IMR-90 (cell line): ENCODE measurements at regions not wholly inside any gene's neighbourhood (a gene's known extent, or its start where the extent isn't known, plus 50 kb on each side); places are given as distances from the start of the nearest gene placed in this dataset.

Source experiments
- ATAC-seq: fragments of 200-7000 bp; cut with Tn5 transposase; 2 replicates; pipeline ENCODE4 v1.9.1; 2020; ENCODE audit warnings: low read depth, mild to moderate bottlenecking, moderate library complexity
- BruUV-seq: library from RNA; stranded (reverse); fragments of 400-500 nt; replicated peaks from 2 replicates; lab custom pipeline; 2021; lab: Mats Ljungman, UMichigan
- CTCF ChIA-PET: fragments of 300-600 bp; formaldehyde crosslinking; extraction: SDS; loops from one replicate; lab custom pipeline; 2021; ENCODE audit warnings: antibody characterized with exemption; lab: Yijun Ruan, JAX
- POLR2A ChIA-PET: fragments of 300-600 bp; sonication (Branson Sonifier 250); formaldehyde crosslinking; loops from one replicate; lab custom pipeline; 2022; ENCODE audit warnings: antibody characterized with exemption; ENCODE audit not compliant: unreplicated experiment; lab: Charles Lee
- DNase-seq: peaks from one replicate; pipeline ENCODE4 v3.0.0; 2013
- H2AFZ ChIP-seq: replicated peaks from 2 replicates; pipeline ENCODE3; 2013; ENCODE audit warnings: low read length, mild to moderate bottlenecking; ENCODE audit not compliant: poor library complexity
- H2AK5ac ChIP-seq: 2 replicates; pipeline ENCODE4 v1.6.1; 2013; ENCODE audit warnings: low read depth, low read length, inconsistent platforms
- H2AK9ac ChIP-seq: replicated peaks from 2 replicates; pipeline ENCODE3; 2013; ENCODE audit warnings: mild to moderate bottlenecking, low read depth, low read length, moderate library complexity; ENCODE audit not compliant: poor library complexity
- H2BK120ac ChIP-seq: 2 replicates; pipeline ENCODE4 v1.6.1; 2013; ENCODE audit warnings: low read depth, low read length, inconsistent platforms
- H2BK15ac ChIP-seq: 3 replicates; pipeline ENCODE4 v1.6.1; 2013; ENCODE audit warnings: low read depth, low read length, inconsistent platforms
- H2BK20ac ChIP-seq: 2 replicates; pipeline ENCODE4 v1.6.1; 2013; ENCODE audit warnings: low read depth, mild to moderate bottlenecking, inconsistent platforms, low read length, moderate library complexity
- H2BK5ac ChIP-seq: 2 replicates; pipeline ENCODE4 v1.6.1; 2013; ENCODE audit warnings: mild to moderate bottlenecking, low read depth, low read length, inconsistent platforms; ENCODE audit not compliant: poor library complexity, severe bottlenecking
- H3K14ac ChIP-seq: replicated peaks from 2 replicates; pipeline ENCODE4 v1.6.1; 2013; ENCODE audit warnings: low read depth, low read length, inconsistent platforms
- H3K18ac ChIP-seq: 2 replicates; pipeline ENCODE4 v1.6.1; 2013; ENCODE audit warnings: low read depth, low read length, control low read depth
- H3K23ac ChIP-seq: 2 replicates; pipeline ENCODE4 v1.6.1; 2013; ENCODE audit warnings: low read depth, low read length, inconsistent platforms
- H3K27ac ChIP-seq: 2 replicates; pipeline ENCODE4 v1.5.1; 2013; ENCODE audit warnings: mild to moderate bottlenecking, control low read depth, low read length; ENCODE audit not compliant: insufficient read depth
- H3K27me3 ChIP-seq: 2 replicates; pipeline ENCODE4 v1.6.1; 2013; ENCODE audit warnings: low read length; ENCODE audit not compliant: control insufficient read depth, insufficient read depth
- H3K36me3 ChIP-seq: 2 replicates; pipeline ENCODE4 v1.6.1; 2013; ENCODE audit warnings: low read length, mixed read lengths; ENCODE audit not compliant: control insufficient read depth, insufficient read depth
- H3K4ac ChIP-seq: 2 replicates; pipeline ENCODE4 v1.6.1; 2013; ENCODE audit warnings: low read depth, low read length, inconsistent platforms
- H3K4me1 ChIP-seq: 2 replicates; pipeline ENCODE4 v1.6.1; 2013; ENCODE audit warnings: low read length, mixed read lengths; ENCODE audit not compliant: control insufficient read depth, insufficient read depth
- H3K4me2 ChIP-seq: 2 replicates; pipeline ENCODE4 v1.6.1; 2013; ENCODE audit warnings: low read depth, mild to moderate bottlenecking, control low read depth, low read length, moderate library complexity
- H3K4me3 ChIP-seq: 2 replicates; pipeline ENCODE4 v1.5.1; 2013; ENCODE audit warnings: low read depth, mild to moderate bottlenecking, control low read depth, low read length, moderate library complexity; ENCODE audit not compliant: insufficient read depth
- H3K56ac ChIP-seq: 2 replicates; pipeline ENCODE4 v1.6.1; 2013; ENCODE audit warnings: low read length, inconsistent platforms; ENCODE audit not compliant: insufficient read depth; ENCODE audit errors: extremely low read depth
- H3K79me1 ChIP-seq, 2 experiments: 2 replicates each; pipeline ENCODE4 v1.6.1; 2013; ENCODE audit warnings: low read length in 2 of 2, inconsistent platforms in 1 of 2, low read depth in 1 of 2
- H3K9ac ChIP-seq: 2 replicates; pipeline ENCODE4 v1.6.1; 2013; ENCODE audit warnings: low read depth, low read length, control low read depth
- H3K9me1 ChIP-seq: 2 replicates; pipeline ENCODE4 v1.6.1; 2013; ENCODE audit warnings: low read length, inconsistent platforms; ENCODE audit not compliant: insufficient read depth
- H3K9me3 ChIP-seq: 2 replicates; pipeline ENCODE4 v1.6.1; 2013; ENCODE audit warnings: low read length; ENCODE audit not compliant: control insufficient read depth, insufficient read depth
- H4K20me1 ChIP-seq: 2 replicates; pipeline ENCODE4 v1.6.1; 2013; ENCODE audit warnings: low read length, inconsistent platforms; ENCODE audit not compliant: insufficient read depth
- H4K5ac ChIP-seq: 2 replicates; pipeline ENCODE4 v1.6.1; 2013; ENCODE audit warnings: mild to moderate bottlenecking, low read depth, low read length, control low read depth
- H4K8ac ChIP-seq, 2 experiments: 2 replicates each; pipeline ENCODE4 v1.6.1; 2013; ENCODE audit warnings: low read depth in 2 of 2, low read length in 2 of 2, control low read depth in 1 of 2, inconsistent platforms in 1 of 2
- H4K91ac ChIP-seq: 2 replicates; pipeline ENCODE4 v1.6.1; 2013; ENCODE audit warnings: low read depth, low read length, inconsistent platforms; ENCODE audit not compliant: insufficient read depth
- BHLHE40 ChIP-seq: fragments of 150-350 bp; IDR thresholded peaks from 2 replicates; pipeline ENCODE4 v1.6.1; 2016; ENCODE audit warnings: mild to moderate bottlenecking, low read depth, low read length
- CEBPB ChIP-seq: IDR thresholded peaks from 2 replicates; pipeline ENCODE4 v1.6.1; 2012; ENCODE audit warnings: low read depth, low read length, improper control_type of control experiment
- CHD1 ChIP-seq: IDR thresholded peaks from 2 replicates; pipeline ENCODE4 v1.6.1; 2012; ENCODE audit warnings: low read depth, low read length, improper control_type of control experiment
- CTCF ChIP-seq: conservative IDR thresholded peaks from 2 replicates; pipeline ENCODE4 v1.5.1; 2012; ENCODE audit warnings: mild to moderate bottlenecking, low read depth, low read length, improper control_type of control experiment
- ELK1 ChIP-seq: fragments of 150-350 bp; IDR thresholded peaks from 2 replicates; pipeline ENCODE4 v1.6.1; 2016; ENCODE audit warnings: low read depth, mild to moderate bottlenecking, low read length, moderate library complexity, borderline replicate concordance
- FOS ChIP-seq: fragments of 150-350 bp; IDR thresholded peaks from 2 replicates; pipeline ENCODE4 v1.6.1; 2016; ENCODE audit warnings: low read depth, low read length
- MAFK ChIP-seq: IDR thresholded peaks from 2 replicates; pipeline ENCODE4 v1.6.1; 2012; ENCODE audit warnings: low read depth, low read length, improper control_type of control experiment
- MAZ ChIP-seq: IDR thresholded peaks from 2 replicates; pipeline ENCODE4 v1.6.1; 2012; ENCODE audit warnings: low read depth, mild to moderate bottlenecking, low read length, improper control_type of control experiment, moderate library complexity, borderline replicate concordance
- MXI1 ChIP-seq: IDR thresholded peaks from 2 replicates; pipeline ENCODE4 v1.6.1; 2012; ENCODE audit warnings: low read depth, mild to moderate bottlenecking, low read length, moderate library complexity, borderline replicate concordance
- NFE2L2 ChIP-seq: fragments of 150-350 bp; IDR thresholded peaks from 2 replicates; pipeline ENCODE4 v1.6.1; 2016; ENCODE audit warnings: low read depth, mild to moderate bottlenecking, low read length
- POLR2A ChIP-seq: IDR thresholded peaks from 2 replicates; pipeline ENCODE4 v1.6.1; 2012; ENCODE audit warnings: mild to moderate bottlenecking, low read depth, low read length
- RAD21 ChIP-seq: IDR thresholded peaks from 2 replicates; pipeline ENCODE4 v1.6.1; 2012; ENCODE audit warnings: low read length, improper control_type of control experiment
- RCOR1 ChIP-seq: IDR thresholded peaks from 2 replicates; pipeline ENCODE4 v1.6.1; 2012; ENCODE audit warnings: mild to moderate bottlenecking, low read length, improper control_type of control experiment; ENCODE audit not compliant: insufficient replicate concordance
- RFX5 ChIP-seq: IDR thresholded peaks from 2 replicates; pipeline ENCODE4 v1.8.0; 2012; ENCODE audit warnings: low read depth, mild to moderate bottlenecking, low read length, moderate library complexity
- SMC3 ChIP-seq: fragments of 150-350 bp; IDR thresholded peaks from 2 replicates; pipeline ENCODE4 v1.6.1; 2016; ENCODE audit warnings: low read depth, mild to moderate bottlenecking, antibody characterized with exemption, low read length, moderate library complexity
- USF2 ChIP-seq: fragments of 150-350 bp; IDR thresholded peaks from 2 replicates; pipeline ENCODE4 v1.6.1; 2017; ENCODE audit warnings: mild to moderate bottlenecking, antibody characterized with exemption, low read length, low read depth
- WGBS, 2 experiments: methylation state at CpG; one replicate each; pipeline versions ENCODE4 v1.1.5 to v1.1.7; 2013; ENCODE audit warnings: missing lambda C conversion rate in 2 of 2; ENCODE audit not compliant: insufficient read length in 1 of 2; ENCODE audit errors: extremely low coverage in 2 of 2; 5-methylcytosine and 5-hydroxymethylcytosine counted together
- dilution Hi-C: fragments of 300-500 bp; cut with HindIII; formaldehyde crosslinking; loops from one replicate; pipeline ENCODE4 v1.14.3; 2018; ENCODE audit warnings: low sequenced_read_pairs; ENCODE audit not compliant: unreplicated experiment
- in situ Hi-C: fragments of 300-500 bp; cut with MboI; formaldehyde crosslinking; loops from 3 replicates; pipeline ENCODE4 v1.14.3; 2019; ENCODE audit warnings: low sequenced_read_pairs, inconsistent platforms, mixed read lengths
- intact Hi-C: fragments of 100-400 bp; cut with micrococcal nuclease; formaldehyde crosslinking; loops from 2 replicates; pipeline ENCODE4 v1.10.0; 2022

GRCh38 chr3:137948400-137949072 is 61.4 kb upstream of the CLDN18 start:
- intact Hi-C loops (loop anchor here (10.0 kb wide), 1 partner anchor 1194 kb away; the partner anchor contains the start of gene STAG1), in situ Hi-C loops (loop anchor here (10.0 kb wide), 1 partner anchor 844 kb away; no protein-coding TSS in a partner anchor), dilution Hi-C loops (no loop called here)
- H2BK120ac ChIP-seq, result no peak overlapping the region
- CTCF ChIA-PET, result interaction anchor here (0.7 kb wide), 2 partner anchors 22 to 486 kb away, joined by 3 read pairs; partner anchors contain the start of gene ESYT3
- no peak overlapping the region for H2AK5ac ChIP-seq
- H4K8ac ChIP-seq, result no peak overlapping the region
- POLR2A ChIA-PET, result no interaction called here
- H4K5ac ChIP-seq, result no peak overlapping the region
- H3K36me3 ChIP-seq, result no peaks in the 10 kb centered on the region
- H3K23ac ChIP-seq, result no peak overlapping the region
- H3K14ac ChIP-seq, result no peak overlapping the region
- H4K91ac ChIP-seq, result no peak overlapping the region
- no peaks in the 10 kb centered on the region for H4K20me1 ChIP-seq
- no peak overlapping the region for H3K18ac ChIP-seq
- H3K4ac ChIP-seq, result no peak overlapping the region
- no peaks in the 10 kb centered on the region for H3K9me1 ChIP-seq
- H2AK9ac ChIP-seq, result no peak overlapping the region
- H3K56ac ChIP-seq, result no peak overlapping the region
- H2AFZ ChIP-seq, result no peak overlapping the region
- DNase-seq, result no peak
- H2BK20ac ChIP-seq, result no peak overlapping the region
- TF ChIP-seq USF2, result no peak
- no peak for TF ChIP-seq MXI1
- no peak for TF ChIP-seq CTCF
- no peak for TF ChIP-seq CEBPB
- TF ChIP-seq RCOR1, result no peak
- TF ChIP-seq POLR2A, result no peak
- no peak for TF ChIP-seq NFE2L2
- no peak for TF ChIP-seq FOS
- TF ChIP-seq CHD1, result no peak
- no peak for TF ChIP-seq MAZ
- no peak for TF ChIP-seq RFX5
- TF ChIP-seq ELK1, result no peak
- no peak for TF ChIP-seq SMC3
- TF ChIP-seq RAD21, result no peak
- no peak for TF ChIP-seq BHLHE40
- TF ChIP-seq MAFK, result no peak
- H3K9ac ChIP-seq, result no peak overlapping the region
- WGBS, 2 experiments, result no CpG with 5 or more reads among the region's 3 CpGs
- no TSS peak for BruUV-seq
- no peaks in the 10 kb centered on the region for H3K4me1 ChIP-seq
- no peaks in the 10 kb centered on the region for H3K9me3 ChIP-seq
- H2BK15ac ChIP-seq, result no peak overlapping the region
- H3K27ac ChIP-seq, result no peak overlapping the region
- no peak overlapping the region for H2BK5ac ChIP-seq
- H3K27me3 ChIP-seq, result no peaks in the 10 kb centered on the region; the same call in 1 of the 2 replicates
- no peaks in the 10 kb centered on the region for H3K79me1 ChIP-seq
- no peak overlapping the region for H3K4me2 ChIP-seq
- ATAC-seq, result no peak
- no peak overlapping the region for H3K4me3 ChIP-seq
